Gastrocnemius medialis (tissue), 4 donors: ENCODE measurements at regions not wholly inside any gene's neighbourhood (a gene's known extent, or its start where the extent isn't known, plus 50 kb on each side); places are given as distances from the start of the nearest gene placed in this dataset.

ENCODE experiments used
- ATAC-seq, 2 donors: fragments of 150-250 bp; one replicate each; pipeline ENCODE4 v1.9.1; 2016
- DNase-seq, 2 donors: peaks; one replicate each; pipeline ENCODE4 v3.0.0-alpha.2; 2019
- H3K27ac ChIP-seq, 4 donors: fragments of 200-600 bp; sonication (generic); 1 replicate in 1 of 4; 2 replicates in 3 of 4; pipeline ENCODE4 v1.5.1; 2016 to 2018; ENCODE audit warnings: mild to moderate bottlenecking in 2 of 4, moderate library complexity in 1 of 4
- H3K27me3 ChIP-seq, 3 donors: fragments of 200-600 bp; sonication (generic) in 2 of 3; 1 replicate in 1 of 3; 2 replicates in 2 of 3; pipeline versions ENCODE4 v1.5.1 to v1.6.0; 2016 to 2019; ENCODE audit warnings: mild to moderate bottlenecking in 1 of 3, moderate library complexity in 1 of 3
- H3K36me3 ChIP-seq, 2 donors: fragments of 200-600 bp; sonication (generic) in 1 of 2; one replicate each; pipeline ENCODE4 v1.5.1; 2017 to 2018
- H3K4me1 ChIP-seq, 2 donors: fragments of 200-600 bp; sonication (generic) in 1 of 2; one replicate each; pipeline ENCODE4 v1.5.1; 2016 to 2017; ENCODE audit warnings: mild to moderate bottlenecking in 2 of 2
- H3K4me3 ChIP-seq, 4 donors: fragments of 200-600 bp; sonication (generic) in 3 of 4; 1 replicate in 1 of 4; 2 replicates in 3 of 4; pipeline ENCODE4 v1.5.1; 2016 to 2019; ENCODE audit warnings: mild to moderate bottlenecking in 2 of 4
- H3K9me3 ChIP-seq, 3 donors: fragments of 200-600 bp; sonication (generic) in 2 of 3; 1 replicate in 1 of 3; 2 replicates in 2 of 3; pipeline ENCODE4 v1.5.1; 2016 to 2019
- POLR2A ChIP-seq, 2 donors: fragments of 450-650 bp; IDR thresholded peaks; one replicate each; pipeline ENCODE4 v1.6.1; 2017; ENCODE audit warnings: antibody characterized with exemption in 2 of 2, mild to moderate bottlenecking in 2 of 2, moderate library complexity in 2 of 2
- in situ Hi-C, 4 donors: fragments of 200-750 bp; cut with MboI; loops; one replicate each; pipeline versions ENCODE4 v1.15.0 to v1.8.0; 2017; ENCODE audit warnings: low sequenced_read_pairs in 4 of 4
- intact Hi-C: fragments of 100-400 bp; cut with DNase I; formaldehyde crosslinking; loops from one replicate; pipeline ENCODE4 v1.15.1; 2023; ENCODE audit warnings: low total_unique reads
- TF ChIP-seq, protein P1 (sequence below), 5 experiments: fragments of 450-650 bp in 3 of 5; fragments of 200-600 bp in 2 of 5; sonication (generic) in 2 of 5; IDR thresholded peaks in 4 of 5; conservative IDR thresholded peaks in 1 of 5; 1 replicate in 4 of 5; 2 replicates in 1 of 5; pipeline ENCODE4 v1.5.1; 2016 to 2019; ENCODE audit warnings: antibody characterized with exemption in 5 of 5, mild to moderate bottlenecking in 3 of 5, moderate library complexity in 3 of 5

DNA sequence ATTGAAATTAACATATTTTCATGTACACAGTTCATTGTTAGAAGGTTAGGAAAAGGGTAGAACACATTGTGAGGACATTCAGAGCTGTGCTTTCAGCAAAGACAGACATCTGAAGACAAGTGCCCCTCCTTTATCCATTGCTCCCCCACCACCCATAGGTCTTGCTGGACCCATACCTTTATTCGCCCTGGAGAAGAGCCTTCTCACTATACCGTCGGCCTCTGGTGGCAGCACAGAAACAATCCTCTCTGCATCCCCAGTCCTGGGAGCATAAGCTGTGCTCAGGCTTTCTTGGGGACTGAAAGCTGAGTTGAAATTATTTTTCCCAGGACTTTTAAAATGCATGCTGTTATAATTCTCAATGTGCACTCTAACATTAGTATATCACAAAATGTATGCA is 372.3 kb downstream of the EPHA7 start:
- no peak for DNase-seq
- H3K4me1 ChIP-seq: no peaks in the 10 kb centered on the region
- TF ChIP-seq POLR2A (IDR thresholded peaks at IDR 0.05): no peak
- TF ChIP-seq, protein P1, sequence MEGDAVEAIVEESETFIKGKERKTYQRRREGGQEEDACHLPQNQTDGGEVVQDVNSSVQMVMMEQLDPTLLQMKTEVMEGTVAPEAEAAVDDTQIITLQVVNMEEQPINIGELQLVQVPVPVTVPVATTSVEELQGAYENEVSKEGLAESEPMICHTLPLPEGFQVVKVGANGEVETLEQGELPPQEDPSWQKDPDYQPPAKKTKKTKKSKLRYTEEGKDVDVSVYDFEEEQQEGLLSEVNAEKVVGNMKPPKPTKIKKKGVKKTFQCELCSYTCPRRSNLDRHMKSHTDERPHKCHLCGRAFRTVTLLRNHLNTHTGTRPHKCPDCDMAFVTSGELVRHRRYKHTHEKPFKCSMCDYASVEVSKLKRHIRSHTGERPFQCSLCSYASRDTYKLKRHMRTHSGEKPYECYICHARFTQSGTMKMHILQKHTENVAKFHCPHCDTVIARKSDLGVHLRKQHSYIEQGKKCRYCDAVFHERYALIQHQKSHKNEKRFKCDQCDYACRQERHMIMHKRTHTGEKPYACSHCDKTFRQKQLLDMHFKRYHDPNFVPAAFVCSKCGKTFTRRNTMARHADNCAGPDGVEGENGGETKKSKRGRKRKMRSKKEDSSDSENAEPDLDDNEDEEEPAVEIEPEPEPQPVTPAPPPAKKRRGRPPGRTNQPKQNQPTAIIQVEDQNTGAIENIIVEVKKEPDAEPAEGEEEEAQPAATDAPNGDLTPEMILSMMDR (IDR thresholded peaks at IDR 0.05 in 4 of 5, conservative IDR thresholded peaks at IDR 0.05 in 1 of 5): no peak
- intact Hi-C loops: no loop called here
- no peak overlapping the region for H3K27ac ChIP-seq
- H3K36me3 ChIP-seq: no peaks in the 10 kb centered on the region
- in situ Hi-C loops: no loop called here
- H3K9me3 ChIP-seq: no peaks in the 10 kb centered on the region
- ATAC-seq: no peak
- H3K27me3 ChIP-seq: no peaks in the 10 kb centered on the region
- H3K4me3 ChIP-seq: no peak overlapping the region

DNA sequence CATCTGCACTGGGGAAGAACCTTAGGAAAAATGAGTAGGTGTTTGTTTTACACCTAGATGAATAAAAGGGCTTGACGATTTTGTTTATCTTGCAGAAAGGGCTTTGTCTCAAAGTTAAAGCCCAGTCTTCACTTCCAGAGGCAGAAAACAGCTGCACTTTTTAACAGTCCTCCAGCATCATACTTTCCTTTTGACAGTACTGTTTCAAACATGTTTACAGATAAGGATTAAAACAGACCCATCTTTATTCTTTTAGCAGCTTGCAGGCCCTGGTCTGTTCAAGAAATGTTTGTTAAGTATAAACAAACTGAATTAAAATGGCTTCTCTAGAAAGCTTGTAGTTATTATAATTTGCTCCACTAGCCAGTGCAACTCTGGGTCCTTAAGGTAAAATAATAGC is 374.2 kb downstream of the EPHA7 start:
- intact Hi-C loops: no loop called here
- ATAC-seq (no peak), DNase-seq (no peak)
- in situ Hi-C loops: no loop called here
- no peak overlapping the region for H3K4me3 ChIP-seq
- no peaks in the 10 kb centered on the region for H3K36me3 ChIP-seq
- no peak for TF ChIP-seq POLR2A (IDR thresholded peaks at IDR 0.05)
- H3K27me3 ChIP-seq: no peaks in the 10 kb centered on the region
- no peak overlapping the region for H3K27ac ChIP-seq
- H3K9me3 ChIP-seq: no peaks in the 10 kb centered on the region
- no peaks in the 10 kb centered on the region for H3K4me1 ChIP-seq

DNA sequence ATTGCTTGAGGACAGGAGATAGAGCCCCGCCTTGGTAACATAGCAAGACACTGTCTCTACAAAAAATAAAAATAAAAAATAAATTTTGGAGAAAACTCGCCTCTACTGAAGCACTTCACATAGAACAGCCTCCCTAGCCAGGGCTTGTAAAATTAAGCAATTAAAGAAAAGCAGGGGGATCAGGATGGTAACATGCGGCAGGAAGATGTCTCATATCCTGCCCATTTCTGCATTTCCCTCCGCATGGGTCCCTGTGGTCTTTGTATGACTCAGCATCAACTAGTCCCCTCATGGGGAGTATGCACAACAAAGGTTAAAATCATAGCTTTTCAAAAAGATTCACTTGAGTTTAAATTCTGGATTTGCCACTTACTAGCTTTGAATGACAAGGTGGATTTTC is 379.0 kb downstream of the EPHA7 start:
- Histone ChIP-seq H3K4me1 (no peaks in the 10 kb centered on the region), H3K27ac (no peak overlapping the region), H3K4me3 (no peak overlapping the region), H3K27me3 (no peaks in the 10 kb centered on the region), H3K36me3 (no peaks in the 10 kb centered on the region), H3K9me3 (no peaks in the 10 kb centered on the region)
- in situ Hi-C loops: no loop called here
- DNase-seq (no peak), ATAC-seq (no peak)
- intact Hi-C loops: no loop called here
- TF ChIP-seq POLR2A (IDR thresholded peaks at IDR 0.05): no peak
- TF ChIP-seq, protein P1 (IDR thresholded peaks at IDR 0.05 in 4 of 5, conservative IDR thresholded peaks at IDR 0.05 in 1 of 5): no peak

DNA sequence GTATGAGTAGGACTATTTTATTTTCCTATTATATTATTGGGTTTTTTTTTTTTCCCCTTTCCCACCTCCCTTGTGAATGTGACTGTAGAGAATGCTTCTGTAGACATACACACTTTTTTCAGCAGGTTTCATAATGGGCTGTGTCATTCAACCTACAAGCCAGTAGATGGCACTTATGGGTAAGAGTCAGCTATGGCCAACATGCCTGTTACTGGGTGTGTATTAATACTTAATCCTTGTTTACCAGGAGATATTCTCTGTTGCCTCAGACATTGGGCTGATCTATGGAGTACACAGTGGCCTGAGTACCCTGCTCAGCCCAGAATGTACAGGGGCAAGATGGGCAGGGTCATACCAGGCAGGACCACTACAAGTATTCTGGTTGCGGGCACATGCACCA is 382.5 kb downstream of the EPHA7 start:
- DNase-seq: no peak
- Histone ChIP-seq H3K27me3 (no peaks in the 10 kb centered on the region), H3K27ac (no peak overlapping the region), H3K4me3 (no peak overlapping the region), H3K9me3 (no peaks in the 10 kb centered on the region), H3K36me3 (no peaks in the 10 kb centered on the region), H3K4me1 (no peaks in the 10 kb centered on the region)
- intact Hi-C loops (no loop called here), in situ Hi-C loops (no loop called here)
- TF ChIP-seq POLR2A (IDR thresholded peaks at IDR 0.05): no peak
- no peak for ATAC-seq

DNA sequence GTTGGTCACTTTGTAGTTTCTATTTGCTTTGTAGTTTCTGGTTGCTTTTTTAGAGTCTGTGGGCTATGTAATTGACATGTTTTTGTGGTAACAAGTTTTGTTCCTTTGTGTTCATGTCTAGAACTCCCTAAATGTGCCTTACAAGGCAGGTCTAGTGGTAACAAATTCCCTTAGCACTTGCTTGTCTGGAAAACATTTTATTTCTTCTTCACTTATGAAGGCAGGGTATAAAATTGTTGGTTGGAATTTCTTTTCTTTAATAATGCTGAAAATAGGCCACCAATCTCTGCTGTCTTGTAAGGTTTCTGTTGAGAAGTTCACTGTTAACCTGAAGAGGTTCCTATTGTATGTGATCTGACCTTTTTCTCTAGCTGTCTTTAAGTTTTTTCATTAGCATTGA is 383.6 kb downstream of the EPHA7 start:
- DNase-seq (no peak), ATAC-seq (no peak)
- no peak overlapping the region for H3K4me3 ChIP-seq
- no peak overlapping the region for H3K27ac ChIP-seq
- no peaks in the 10 kb centered on the region for H3K36me3 ChIP-seq
- no peak for TF ChIP-seq POLR2A (IDR thresholded peaks at IDR 0.05)
- TF ChIP-seq, protein P1 (IDR thresholded peaks at IDR 0.05 in 4 of 5, conservative IDR thresholded peaks at IDR 0.05 in 1 of 5): no peak
- H3K4me1 ChIP-seq: no peaks in the 10 kb centered on the region
- intact Hi-C loops (no loop called here), in situ Hi-C loops (no loop called here)
- H3K27me3 ChIP-seq: no peaks in the 10 kb centered on the region
- H3K9me3 ChIP-seq: no peaks in the 10 kb centered on the region

DNA sequence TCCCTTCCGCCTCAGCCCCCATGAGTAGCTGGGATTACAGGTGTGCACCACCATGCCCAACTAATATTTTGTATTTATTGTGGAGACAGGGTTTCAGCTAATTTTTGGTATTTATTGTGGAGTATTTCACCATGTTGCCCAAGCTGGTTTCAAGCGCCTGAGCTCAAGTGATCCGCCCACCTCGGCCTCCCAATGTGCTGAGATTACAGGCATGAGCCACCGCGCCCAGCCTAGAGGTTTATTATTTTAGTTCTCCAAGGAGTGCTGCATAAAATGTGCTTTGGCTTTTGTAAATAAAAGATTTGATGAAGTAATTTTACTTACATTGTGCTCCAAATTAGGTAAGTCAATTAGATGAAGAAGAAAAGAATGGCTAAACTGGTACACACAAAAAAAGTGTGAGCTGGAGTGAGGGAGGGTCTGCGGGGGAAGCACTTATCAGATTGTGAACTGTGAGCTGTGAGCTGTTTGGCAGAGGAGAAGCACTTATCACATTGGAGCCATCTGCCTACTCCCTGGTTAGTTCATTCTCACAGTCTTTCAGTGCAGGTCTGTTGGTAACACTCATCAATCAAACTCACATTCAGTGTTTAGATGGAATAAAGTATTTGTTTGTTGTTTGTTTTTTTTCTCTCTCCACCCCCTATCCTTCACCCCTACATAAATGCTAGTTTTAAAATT is 398.0 kb downstream of the EPHA7 start:
- in situ Hi-C loops: no loop called here
- no peaks in the 10 kb centered on the region for H3K27me3 ChIP-seq
- H3K9me3 ChIP-seq: no peaks in the 10 kb centered on the region
- H3K36me3 ChIP-seq: no peaks in the 10 kb centered on the region
- DNase-seq (no peak), ATAC-seq (no peak)
- H3K4me1 ChIP-seq: no peaks in the 10 kb centered on the region
- intact Hi-C loops: no loop called here
- no peak for TF ChIP-seq POLR2A (IDR thresholded peaks at IDR 0.05)
- TF ChIP-seq, protein P1 (IDR thresholded peaks at IDR 0.05 in 4 of 5, conservative IDR thresholded peaks at IDR 0.05 in 1 of 5): no peak
- no peak overlapping the region for H3K4me3 ChIP-seq
- H3K27ac ChIP-seq: no peak overlapping the region
